Progenitor cell of endocrine pancreas (in vitro differentiated cells): ENCODE measurements at regions not wholly inside any gene's neighbourhood (a gene's known extent, or its start where the extent isn't known, plus 50 kb on each side); places are given as distances from the start of the nearest gene placed in this dataset.

Experiments used
- DNase-seq: peaks from one replicate; pipeline ENCODE4 v3.0.0; 2021; ENCODE audit warnings: low spot score; ENCODE audit not compliant: unreplicated experiment
- H3K27ac Mint-ChIP-seq: 2 replicates; pipeline ENCODE4 v1.8.0; 2021; ENCODE audit warnings: mild to moderate bottlenecking, moderate library complexity, mixed read lengths
- H3K27me3 Mint-ChIP-seq: 2 replicates; pipeline ENCODE4 v1.8.0; 2021; ENCODE audit warnings: mixed read lengths
- H3K36me3 Mint-ChIP-seq: 2 replicates; pipeline ENCODE4 v1.8.0; 2022; ENCODE audit warnings: mixed read lengths; ENCODE audit not compliant: insufficient read depth
- H3K4me1 Mint-ChIP-seq: 2 replicates; pipeline ENCODE4 v1.8.0; 2021; ENCODE audit warnings: low read depth, mixed read lengths
- H3K4me3 Mint-ChIP-seq: 2 replicates; pipeline ENCODE4 v1.8.0; 2021; ENCODE audit warnings: low read depth, mild to moderate bottlenecking, moderate library complexity, mixed read lengths
- H3K9me3 Mint-ChIP-seq: 2 replicates; pipeline ENCODE4 v1.8.0; 2021; ENCODE audit warnings: low read depth, mixed read lengths
- CTCF ChIP-seq: fragments of 200-600 bp; sonication (generic); IDR thresholded peaks from one replicate; pipeline ENCODE4 v1.5.0; 2021; ENCODE audit warnings: antibody characterized with exemption, mild to moderate bottlenecking; ENCODE audit not compliant: unreplicated experiment

- no peak for TF ChIP-seq CTCF
- H3K27me3 Mint-ChIP-seq = peaks cover 26% of the 10 kb centered on the region
- no peaks in the 10 kb centered on the region for H3K9me3 Mint-ChIP-seq
- no peak for DNase-seq
- H3K27ac Mint-ChIP-seq = no peak overlapping the region
- no peak overlapping the region for H3K4me3 Mint-ChIP-seq
- no peaks in the 10 kb centered on the region for H3K36me3 Mint-ChIP-seq
- H3K4me1 Mint-ChIP-seq = peaks cover 2% of the 10 kb centered on the region
Measured at GRCh38 chr1:36729289-36729688, 246.6 kb upstream of the CSF3R start.

GRCh38 chr1:36728846-36729245 is 246.1 kb upstream of the CSF3R start:
- Mint-ChIP-seq H3K27me3 (peaks cover 26% of the 10 kb centered on the region), H3K9me3 (no peaks in the 10 kb centered on the region), H3K36me3 (no peaks in the 10 kb centered on the region), H3K4me3 (no peak overlapping the region), H3K4me1 (peaks cover 2% of the 10 kb centered on the region), H3K27ac (no peak overlapping the region)
- no peak for DNase-seq
- TF ChIP-seq CTCF = no peak

- H3K4me1 Mint-ChIP-seq = peaks cover 2% of the 10 kb centered on the region
- no peaks in the 10 kb centered on the region for H3K36me3 Mint-ChIP-seq
- no peak overlapping the region for H3K4me3 Mint-ChIP-seq
- DNase-seq = no peak
- no peak for TF ChIP-seq CTCF
- H3K27me3 Mint-ChIP-seq = peaks cover 30% of the 10 kb centered on the region
- H3K9me3 Mint-ChIP-seq = no peaks in the 10 kb centered on the region
- no peak overlapping the region for H3K27ac Mint-ChIP-seq
Measured at GRCh38 chr1:36728051-36728450, 245.3 kb upstream of the CSF3R start.

GRCh38 chr1:36725151-36725550 is 242.4 kb upstream of the CSF3R start:
- H3K4me1 Mint-ChIP-seq = no peaks in the 10 kb centered on the region
- H3K27me3 Mint-ChIP-seq = peaks cover 30% of the 10 kb centered on the region
- no peak overlapping the region for H3K4me3 Mint-ChIP-seq

GRCh38 chr1:36723813-36724212 is 241.1 kb upstream of the CSF3R start:
- TF ChIP-seq CTCF = no peak
- no peaks in the 10 kb centered on the region for H3K9me3 Mint-ChIP-seq
- DNase-seq = no peak
- no peak overlapping the region for H3K27ac Mint-ChIP-seq
- H3K27me3 Mint-ChIP-seq = peaks cover 27% of the 10 kb centered on the region
- H3K36me3 Mint-ChIP-seq = no peaks in the 10 kb centered on the region
- no peak overlapping the region for H3K4me3 Mint-ChIP-seq
- H3K4me1 Mint-ChIP-seq = no peaks in the 10 kb centered on the region

More at GRCh38 chr1:36725151-36725550, 242.4 kb upstream of the CSF3R start:
- Mint-ChIP-seq H3K27ac (no peak overlapping the region), H3K36me3 (no peaks in the 10 kb centered on the region), H3K9me3 (no peaks in the 10 kb centered on the region)
- no peak for TF ChIP-seq CTCF
- no peak for DNase-seq

GRCh38 chr1:36722871-36723270 is 240.2 kb upstream of the CSF3R start:
- H3K27ac Mint-ChIP-seq = no peak overlapping the region
- H3K36me3 Mint-ChIP-seq = no peaks in the 10 kb centered on the region
- no peak for DNase-seq
- H3K27me3 Mint-ChIP-seq = peaks cover 25% of the 10 kb centered on the region
- TF ChIP-seq CTCF = no peak
- no peak overlapping the region for H3K4me3 Mint-ChIP-seq
- H3K4me1 Mint-ChIP-seq = no peaks in the 10 kb centered on the region
- H3K9me3 Mint-ChIP-seq = no peaks in the 10 kb centered on the region
